Suprapubic skin (tissue), 4 donors: ENCODE measurements at regions not wholly inside any gene's neighbourhood (a gene's known extent, or its start where the extent isn't known, plus 50 kb on each side); places are given as distances from the start of the nearest gene placed in this dataset.

Experiments used
- POLR2A ChIP-seq, 2 donors: fragments of 450-650 bp; IDR thresholded peaks; one replicate each; pipeline ENCODE4 v1.6.1; 2017; ENCODE audit warnings: antibody characterized with exemption in 2 of 2, mild to moderate bottlenecking in 2 of 2, moderate library complexity in 2 of 2
- POLR2AphosphoS5 ChIP-seq, 3 donors: sonication (generic); formaldehyde crosslinking; IDR thresholded peaks; one replicate each; pipeline ENCODE4 v1.6.1; 2017; ENCODE audit warnings: antibody characterized with exemption in 3 of 3
- TF ChIP-seq, protein P1 (sequence below), 2 donors: fragments of 200-600 bp in 1 of 2; fragments of 450-650 bp in 1 of 2; sonication (generic) in 1 of 2; IDR thresholded peaks; one replicate each; pipeline ENCODE4 v1.5.1; 2016 to 2019; ENCODE audit warnings: antibody characterized with exemption in 2 of 2, mild to moderate bottlenecking in 1 of 2, moderate library complexity in 1 of 2

DNA sequence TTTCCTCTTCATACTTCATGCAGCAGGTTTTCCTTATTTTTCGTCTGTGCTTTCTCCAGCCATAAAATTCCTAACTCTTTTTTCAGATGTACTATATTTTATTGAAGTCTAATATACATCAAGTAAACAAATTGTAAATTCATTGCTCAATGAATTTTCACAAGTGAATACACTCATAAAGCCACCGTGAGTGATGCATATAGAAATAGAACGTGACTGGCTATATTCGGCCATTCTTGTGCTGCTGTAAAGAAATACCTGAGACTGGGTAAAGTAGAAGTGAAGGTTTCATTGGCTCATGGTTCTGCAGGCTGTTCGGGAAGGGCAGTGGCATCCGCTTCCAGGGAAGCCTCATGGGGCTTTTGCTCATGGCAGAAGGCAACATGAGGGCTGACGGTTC lies 868.4 kb upstream of the EEF2KMT start:
- TF ChIP-seq POLR2AphosphoS5 (IDR thresholded peaks at IDR 0.05) (no peak), POLR2A (IDR thresholded peaks at IDR 0.05) (no peak)
- TF ChIP-seq, protein P1, sequence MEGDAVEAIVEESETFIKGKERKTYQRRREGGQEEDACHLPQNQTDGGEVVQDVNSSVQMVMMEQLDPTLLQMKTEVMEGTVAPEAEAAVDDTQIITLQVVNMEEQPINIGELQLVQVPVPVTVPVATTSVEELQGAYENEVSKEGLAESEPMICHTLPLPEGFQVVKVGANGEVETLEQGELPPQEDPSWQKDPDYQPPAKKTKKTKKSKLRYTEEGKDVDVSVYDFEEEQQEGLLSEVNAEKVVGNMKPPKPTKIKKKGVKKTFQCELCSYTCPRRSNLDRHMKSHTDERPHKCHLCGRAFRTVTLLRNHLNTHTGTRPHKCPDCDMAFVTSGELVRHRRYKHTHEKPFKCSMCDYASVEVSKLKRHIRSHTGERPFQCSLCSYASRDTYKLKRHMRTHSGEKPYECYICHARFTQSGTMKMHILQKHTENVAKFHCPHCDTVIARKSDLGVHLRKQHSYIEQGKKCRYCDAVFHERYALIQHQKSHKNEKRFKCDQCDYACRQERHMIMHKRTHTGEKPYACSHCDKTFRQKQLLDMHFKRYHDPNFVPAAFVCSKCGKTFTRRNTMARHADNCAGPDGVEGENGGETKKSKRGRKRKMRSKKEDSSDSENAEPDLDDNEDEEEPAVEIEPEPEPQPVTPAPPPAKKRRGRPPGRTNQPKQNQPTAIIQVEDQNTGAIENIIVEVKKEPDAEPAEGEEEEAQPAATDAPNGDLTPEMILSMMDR (IDR thresholded peaks at IDR 0.05), result no peak
